DOHH2 (cell line): ENCODE measurements at regions not wholly inside any gene's neighbourhood (a gene's known extent, or its start where the extent isn't known, plus 50 kb on each side); places are given as distances from the start of the nearest gene placed in this dataset.
"Not testable (repeated sequence)": the region's sequence is repeated elsewhere in the genome, so short reads cannot be mapped to it uniquely, and the experiment has no call there.

Experiments
- H3F3A ChIP-seq: fragments of 200-600 bp; sonication (generic), shearing (Covaris generic); 2 replicates; pipeline ENCODE4 v1.6.0; 2016; ENCODE audit warnings: antibody characterized with exemption, mild to moderate bottlenecking; ENCODE audit not compliant: control insufficient read depth, insufficient read depth
- H3K27ac ChIP-seq: fragments of 200-600 bp; sonication (generic); 2 replicates; pipeline ENCODE4 v1.5.1; 2014; ENCODE audit warnings: low read depth, mild to moderate bottlenecking, low read length, moderate library complexity
- H3K27me3 ChIP-seq: fragments of 200-600 bp; sonication (generic); 2 replicates; pipeline ENCODE4 v1.6.1; 2014; ENCODE audit warnings: mild to moderate bottlenecking, low read length, mixed read lengths; ENCODE audit not compliant: control insufficient read depth
- H3K36me3 ChIP-seq: fragments of 200-600 bp; sonication (generic); 2 replicates; pipeline ENCODE4 v1.6.1; 2014; ENCODE audit warnings: mild to moderate bottlenecking, low read length, moderate library complexity, mixed read lengths; ENCODE audit not compliant: control insufficient read depth
- H3K4me1 ChIP-seq: fragments of 200-600 bp; sonication (generic); 2 replicates; pipeline ENCODE4 v1.6.1; 2014; ENCODE audit warnings: mild to moderate bottlenecking, low read length, mixed read lengths; ENCODE audit not compliant: control insufficient read depth
- H3K4me2 ChIP-seq: fragments of 200-600 bp; sonication (generic); 2 replicates; pipeline ENCODE4 v1.6.0; 2014; ENCODE audit warnings: mild to moderate bottlenecking, low read length, moderate library complexity
- H3K4me3 ChIP-seq: fragments of 200-600 bp; sonication (generic); 2 replicates; pipeline ENCODE4 v1.5.1; 2014; ENCODE audit warnings: mild to moderate bottlenecking, low read length, mixed read lengths
- H3K79me2 ChIP-seq: fragments of 200-600 bp; sonication (generic); 2 replicates; pipeline ENCODE4 v1.6.1; 2014; ENCODE audit warnings: mild to moderate bottlenecking, low read length, mixed read lengths; ENCODE audit not compliant: control insufficient read depth
- H3K9me2 ChIP-seq: fragments of 200-600 bp; sonication (generic); replicated peaks from 2 replicates; pipeline ENCODE4 v1.6.1; 2014; ENCODE audit warnings: mild to moderate bottlenecking, low read length, mixed read lengths; ENCODE audit not compliant: control insufficient read depth
- H3K9me3 ChIP-seq: fragments of 200-600 bp; sonication (generic); 2 replicates; pipeline ENCODE4 v1.6.1; 2014; ENCODE audit warnings: antibody characterized with exemption, low read length, mixed read lengths; ENCODE audit not compliant: control insufficient read depth, insufficient read depth
- H4K20me1 ChIP-seq: fragments of 200-600 bp; sonication (generic); 2 replicates; pipeline ENCODE4 v1.6.0; 2014; ENCODE audit warnings: low read depth, mild to moderate bottlenecking, antibody characterized with exemption, low read length, moderate library complexity; ENCODE audit not compliant: control insufficient read depth, insufficient read depth
- CTCF ChIP-seq: fragments of 200-600 bp; sonication (generic); IDR thresholded peaks from one replicate; pipeline ENCODE4 v1.5.1; 2014; ENCODE audit warnings: antibody characterized with exemption, mild to moderate bottlenecking, low read depth, low read length; ENCODE audit not compliant: poor library complexity, severe bottlenecking
- EZH2phosphoT487 ChIP-seq: fragments of 200-600 bp; sonication (generic); IDR thresholded peaks from 2 replicates; pipeline ENCODE4 v1.6.1; 2017; ENCODE audit warnings: borderline replicate concordance, mild to moderate bottlenecking, antibody characterized with exemption, low read length, moderate library complexity, mixed read lengths

GRCh38 chr3:76311941-76312340, 526.6 kb upstream of the ZNF717 start:
- TF ChIP-seq EZH2phosphoT487 (no peak), CTCF (no peak)

DNA sequence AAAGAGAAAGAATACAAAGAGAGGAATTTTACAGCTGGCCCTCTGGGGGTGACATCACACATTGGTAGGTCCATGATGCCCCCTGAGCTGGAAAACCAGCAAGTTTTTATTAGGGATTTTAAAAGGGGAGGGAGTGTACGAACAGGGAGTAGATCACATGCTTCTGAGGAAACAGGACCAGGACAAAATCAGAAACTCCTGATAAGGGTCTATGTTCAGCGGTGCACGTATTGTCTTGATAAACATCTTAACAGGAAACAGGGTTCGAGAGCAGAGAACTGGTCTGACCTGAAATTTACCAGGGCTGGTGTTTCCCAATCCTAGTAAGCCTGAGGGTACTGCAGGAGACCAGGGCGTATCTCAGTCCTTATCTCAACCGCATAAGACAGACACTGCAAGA, 530.6 kb upstream of the ZNF717 start:
- H3K27me3 ChIP-seq, H3K4me1 ChIP-seq, H3K27ac ChIP-seq, H3K36me3 ChIP-seq, H3F3A ChIP-seq, H4K20me1 ChIP-seq, H3K9me2 ChIP-seq, H3K79me2 ChIP-seq, H3K9me3 ChIP-seq, H3K4me3 ChIP-seq, H3K4me2 ChIP-seq: not testable (repeated sequence)

More at GRCh38 chr3:76311941-76312340, 526.6 kb upstream of the ZNF717 start:
- Histone ChIP-seq H3K9me3 (no peaks in the 10 kb centered on the region), H3K4me3 (no peak overlapping the region), H3K36me3 (no peaks in the 10 kb centered on the region), H3K4me1 (no peaks in the 10 kb centered on the region), H3K27me3 (no peaks in the 10 kb centered on the region), H3K9me2 (no peaks in the 10 kb centered on the region), H4K20me1 (no peaks in the 10 kb centered on the region), H3K27ac (no peak overlapping the region), H3K4me2 (no peak overlapping the region), H3F3A (no peaks in the 10 kb centered on the region), H3K79me2 (no peaks in the 10 kb centered on the region)

DNA sequence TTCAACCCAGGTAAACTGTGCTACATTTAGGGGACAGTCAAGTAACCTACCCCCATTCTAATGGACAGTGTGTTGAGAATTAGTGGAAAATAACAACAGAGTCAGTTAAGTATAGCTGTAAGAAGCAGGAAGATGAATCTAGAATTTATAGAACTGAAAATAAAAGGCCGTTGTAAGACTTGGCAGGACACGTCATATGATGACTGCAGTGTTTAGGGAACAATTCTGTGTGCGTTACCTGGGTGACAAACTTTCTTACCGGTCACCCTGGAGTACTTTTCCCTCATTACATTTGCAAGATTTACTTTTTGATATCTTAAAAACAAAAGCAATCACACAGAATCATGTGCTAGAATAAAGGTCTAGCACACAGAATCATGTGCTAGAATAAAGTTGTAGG, 536.3 kb upstream of the ZNF717 start:
- H3F3A ChIP-seq: no peaks in the 10 kb centered on the region
- H3K4me2 ChIP-seq: no peak overlapping the region
- H3K27me3 ChIP-seq: no peaks in the 10 kb centered on the region
- H4K20me1 ChIP-seq: no peaks in the 10 kb centered on the region
- no peak overlapping the region for H3K4me3 ChIP-seq
- no peaks in the 10 kb centered on the region for H3K4me1 ChIP-seq
- TF ChIP-seq EZH2phosphoT487 (no peak), CTCF (no peak)
- H3K36me3 ChIP-seq: no peaks in the 10 kb centered on the region
- no peaks in the 10 kb centered on the region for H3K79me2 ChIP-seq
- no peaks in the 10 kb centered on the region for H3K9me3 ChIP-seq
- no peaks in the 10 kb centered on the region for H3K9me2 ChIP-seq
- no peak overlapping the region for H3K27ac ChIP-seq

- Histone ChIP-seq H3K36me3 (no peaks in the 10 kb centered on the region), H3K79me2 (no peaks in the 10 kb centered on the region), H3K4me1 (no peaks in the 10 kb centered on the region), H3K4me2 (no peak overlapping the region), H4K20me1 (no peaks in the 10 kb centered on the region), H3K27me3 (no peaks in the 10 kb centered on the region), H3K9me2 (no peaks in the 10 kb centered on the region), H3K4me3 (no peak overlapping the region), H3F3A (no peaks in the 10 kb centered on the region), H3K27ac (no peak overlapping the region), H3K9me3 (no peaks in the 10 kb centered on the region)
- no peak for TF ChIP-seq EZH2phosphoT487
- no peak for TF ChIP-seq CTCF
Measured at GRCh38 chr3:76324101-76324500, 538.8 kb upstream of the ZNF717 start.
